GM21447 (cell line): ENCODE measurements at regions not wholly inside any gene's neighbourhood (a gene's known extent, or its start where the extent isn't known, plus 50 kb on each side); places are given as distances from the start of the nearest gene placed in this dataset.
"Not testable (repeated sequence)": the region's sequence is repeated elsewhere in the genome, so short reads cannot be mapped to it uniquely, and the experiment has no call there.

Source experiments
- ATAC-seq: cut with Tn5 transposase; IDR thresholded peaks from one replicate; pipeline ENCODE4 v1.9.1; 2021; ENCODE audit not compliant: unreplicated experiment

DNA sequence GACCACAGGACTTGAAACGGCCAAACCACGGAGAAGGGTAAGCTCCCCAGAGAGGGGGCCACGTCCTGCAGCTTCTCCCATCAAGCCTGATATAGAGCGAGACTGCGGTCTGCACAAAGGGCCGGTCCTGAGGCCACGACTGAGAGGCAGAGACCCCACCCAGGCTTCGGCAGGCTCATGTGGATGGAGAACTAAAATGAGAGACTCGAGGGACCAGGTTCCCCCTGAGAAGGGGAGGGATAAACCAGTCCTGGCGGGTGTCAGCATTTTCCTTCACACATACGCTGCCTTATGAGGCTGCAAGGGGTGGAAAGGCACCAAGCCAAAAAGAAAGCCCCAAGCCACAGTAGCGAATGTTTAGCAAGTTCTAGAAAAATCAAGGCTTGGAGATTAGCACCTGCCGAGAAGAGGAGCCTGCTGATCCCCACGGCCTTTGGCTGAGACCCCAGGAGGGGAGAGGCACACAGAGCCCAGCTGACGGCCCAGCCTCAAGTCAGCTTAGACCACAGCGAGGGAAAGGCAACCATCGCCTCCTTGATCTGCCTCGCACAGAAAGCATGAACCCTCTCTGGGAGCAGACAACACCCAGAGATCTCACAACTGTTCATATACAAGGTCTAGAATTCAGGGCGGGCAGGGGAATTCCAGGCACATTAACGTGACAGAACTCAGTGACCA, 92.6 kb upstream of the RNF32 start:
- ATAC-seq = no peak

DNA sequence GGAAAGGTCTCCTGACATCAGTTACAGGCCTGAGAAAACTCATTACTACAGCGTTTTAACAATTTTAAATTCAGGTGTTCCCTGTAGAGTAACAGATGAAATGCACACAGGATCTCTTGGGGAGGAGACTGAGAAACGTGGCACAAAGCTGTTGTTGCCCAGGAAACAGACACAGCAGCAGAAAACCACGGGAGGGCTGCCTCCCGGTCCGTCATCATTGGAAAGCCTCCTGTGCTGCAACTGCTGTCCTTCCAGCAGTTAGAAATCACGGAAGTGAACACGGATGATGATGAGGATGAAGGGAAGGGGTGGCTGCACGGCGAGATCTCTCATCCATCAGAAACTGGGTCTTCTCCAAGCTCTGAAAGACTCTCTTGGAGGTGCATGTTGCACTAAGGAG, 94.6 kb upstream of the RNF32 start:
- no peak for ATAC-seq

DNA sequence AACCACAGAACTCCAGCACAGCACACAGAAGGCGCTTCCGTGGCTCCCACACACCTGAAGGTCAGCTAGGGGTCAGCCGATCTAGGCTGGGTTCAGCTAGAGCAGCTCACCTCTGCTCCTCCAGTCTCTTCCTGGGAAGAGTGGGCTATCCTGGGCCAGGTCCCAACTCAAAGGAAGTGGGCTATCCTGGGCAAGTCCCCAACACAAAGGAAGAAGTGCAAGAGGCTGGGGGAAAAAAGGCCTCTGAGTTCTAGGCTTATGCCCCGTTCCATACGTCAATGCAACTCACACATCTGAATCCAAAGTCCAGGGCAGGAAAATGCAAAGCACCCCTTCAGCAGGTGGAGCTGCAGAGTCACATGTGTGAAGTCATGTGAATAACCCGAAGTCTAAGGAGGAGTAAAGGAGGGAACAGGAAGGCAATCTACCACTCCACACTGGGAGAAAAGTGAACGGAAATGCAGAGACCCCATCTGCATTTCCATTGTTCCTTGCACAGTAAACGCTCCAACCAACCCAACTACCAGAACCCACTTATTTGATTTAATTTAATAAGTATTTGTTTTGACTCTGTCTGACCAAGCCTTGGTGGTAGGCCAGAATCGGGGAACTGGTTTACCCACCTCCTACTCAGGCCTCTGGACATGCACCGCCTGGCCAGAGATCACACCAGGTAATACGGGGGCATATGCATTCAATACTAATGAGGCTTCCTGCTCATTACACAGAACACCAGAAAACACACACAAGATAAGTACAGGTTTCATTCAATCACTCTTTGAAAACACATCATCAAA, 95.5 kb upstream of the RNF32 start:
- ATAC-seq = no peak

DNA sequence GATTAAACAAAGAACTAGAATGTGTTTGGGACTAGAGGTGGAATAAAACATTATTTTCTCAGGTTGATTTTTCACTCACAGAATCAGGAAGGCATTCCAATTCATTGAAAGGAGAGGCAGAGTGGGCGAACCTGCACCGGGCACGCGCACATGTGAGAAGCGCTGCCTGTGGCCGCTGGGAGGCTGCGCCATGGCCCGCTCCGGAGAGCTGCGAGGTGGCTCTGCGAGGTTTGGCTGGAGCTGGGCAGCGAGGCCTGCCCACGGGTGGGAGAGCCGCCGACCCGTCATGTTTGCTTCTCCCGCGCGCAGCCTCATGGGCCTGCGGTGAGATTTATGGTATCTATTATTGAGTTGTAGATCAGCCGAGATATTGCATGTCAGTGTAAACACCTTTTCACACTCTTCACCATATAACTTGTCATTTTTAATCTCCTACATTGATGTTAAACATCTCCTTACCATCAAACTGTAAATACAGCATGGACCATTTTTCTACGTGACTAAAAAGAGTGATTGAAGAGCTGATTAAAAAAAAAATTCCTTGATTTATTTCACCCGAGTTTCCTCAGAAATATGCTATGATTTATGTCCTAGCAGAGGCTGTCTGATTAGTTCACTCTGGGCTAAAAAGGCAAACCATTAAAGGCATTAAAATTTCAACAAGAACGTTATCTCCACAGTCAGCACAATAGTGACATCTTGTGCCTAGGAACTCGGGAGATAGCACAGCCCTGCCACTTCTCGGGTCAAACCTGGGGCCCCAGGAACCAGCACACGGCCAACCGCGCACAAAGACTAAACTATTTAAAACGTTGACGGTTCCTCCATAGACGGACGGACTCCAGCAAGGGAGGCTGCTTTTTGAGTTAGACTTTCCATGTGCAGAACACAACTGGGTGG, 96.6 kb upstream of the RNF32 start:
- no peak for ATAC-seq

DNA sequence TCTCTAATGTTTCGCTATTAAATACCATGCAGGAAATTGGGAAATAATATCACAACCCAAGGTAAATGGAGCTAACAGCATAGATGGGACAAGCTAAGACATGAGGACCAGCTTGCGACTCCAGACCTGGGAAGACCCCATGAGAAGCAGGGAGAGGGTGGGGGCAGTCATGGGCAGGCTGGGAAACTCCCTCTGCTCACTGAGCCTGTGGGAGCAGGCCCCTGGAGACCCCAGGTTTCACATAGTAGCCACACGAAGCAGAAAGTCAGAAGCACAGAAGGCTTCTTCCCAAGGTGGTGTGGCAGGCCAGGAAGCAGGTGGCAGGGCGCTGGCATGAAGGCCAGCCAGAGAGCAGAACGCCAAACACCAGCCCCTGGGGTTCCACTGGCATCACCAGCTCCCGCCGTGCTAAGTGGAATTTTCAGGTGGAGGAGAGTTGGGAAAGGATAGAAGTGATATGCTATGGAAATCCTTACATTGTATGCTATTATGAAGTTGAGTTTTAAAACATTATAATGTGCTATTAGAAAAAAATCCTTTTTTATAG, 99.9 kb upstream of the RNF32 start:
- no peak for ATAC-seq

DNA sequence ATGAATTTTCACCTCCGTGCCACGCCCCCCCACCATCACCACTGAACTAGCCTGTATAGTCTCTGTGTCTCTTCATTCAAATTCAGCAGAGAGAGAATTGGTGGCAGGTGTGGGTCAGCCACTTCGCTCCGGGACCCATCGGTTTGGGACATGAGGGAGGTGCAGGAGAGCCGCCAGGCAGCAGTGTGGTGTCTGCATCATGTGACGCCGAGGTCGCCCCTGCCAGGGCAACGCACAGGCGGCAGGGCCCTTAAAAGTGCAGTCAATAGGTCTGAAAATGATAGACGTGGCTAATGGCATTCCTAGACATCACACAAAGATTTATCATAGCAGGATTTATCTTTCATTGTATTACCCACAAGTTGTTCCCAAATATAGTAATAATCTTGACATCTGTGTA, 100.6 kb upstream of the RNF32 start:
- ATAC-seq = no peak

DNA sequence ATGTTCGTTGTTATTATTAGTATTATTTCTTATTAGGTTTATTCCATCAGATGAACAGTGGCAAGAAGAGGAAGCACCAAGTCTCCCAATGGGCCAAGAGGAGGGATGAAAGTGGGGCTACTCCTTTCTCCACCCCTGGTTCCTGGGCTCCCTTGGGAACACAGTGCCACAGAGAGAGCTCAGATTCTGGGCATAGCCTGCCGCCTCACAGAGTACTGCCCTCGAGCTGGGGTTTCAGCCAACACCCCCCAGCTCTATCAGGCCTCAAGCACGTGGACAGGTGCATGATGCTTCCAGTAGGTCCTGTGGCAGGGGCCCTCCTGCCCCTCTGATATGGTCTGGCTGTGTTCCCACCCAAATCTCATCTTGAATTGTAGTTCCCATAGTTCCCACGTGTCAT, 103.6 kb upstream of the RNF32 start:
- ATAC-seq = no peak

DNA sequence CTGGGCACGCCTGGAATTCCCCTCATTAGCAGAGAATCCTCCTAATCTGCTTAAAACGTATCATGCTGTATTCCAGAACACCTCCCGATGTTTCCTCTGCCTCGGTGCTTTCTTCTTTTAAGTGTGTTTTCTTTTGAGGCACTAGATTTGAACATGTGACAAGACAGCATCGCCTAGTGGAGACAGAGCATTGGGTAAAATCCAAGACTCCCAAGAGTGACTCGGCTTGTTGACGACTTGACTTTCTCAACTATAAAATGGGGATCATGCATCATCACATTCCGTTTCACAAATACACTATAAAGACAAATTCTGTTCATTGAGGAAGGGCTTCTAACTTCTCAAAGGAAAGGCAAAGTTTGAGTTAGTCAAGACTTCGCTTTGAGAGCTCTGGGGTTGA, 105.6 kb upstream of the RNF32 start:
- ATAC-seq = no peak

DNA sequence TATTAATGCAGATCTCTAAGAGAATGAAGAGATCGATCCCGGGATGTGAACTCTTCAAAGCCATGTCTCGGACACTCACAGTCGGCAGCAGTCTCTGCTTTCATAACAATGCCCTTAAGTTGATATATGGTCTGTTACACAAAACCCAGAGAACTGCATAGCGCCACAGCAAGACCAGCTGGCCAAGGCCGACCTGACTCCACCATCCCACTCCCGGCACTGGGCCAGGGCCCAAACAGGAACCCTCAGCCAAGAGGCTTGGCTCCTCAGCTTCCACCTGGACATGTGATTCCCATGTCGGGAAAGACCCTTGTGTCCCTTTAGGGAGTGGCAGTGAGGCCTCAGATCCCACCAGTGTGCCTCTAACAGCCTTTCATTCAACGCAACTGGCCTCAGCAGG, 106.6 kb upstream of the RNF32 start:
- ATAC-seq = no peak

DNA sequence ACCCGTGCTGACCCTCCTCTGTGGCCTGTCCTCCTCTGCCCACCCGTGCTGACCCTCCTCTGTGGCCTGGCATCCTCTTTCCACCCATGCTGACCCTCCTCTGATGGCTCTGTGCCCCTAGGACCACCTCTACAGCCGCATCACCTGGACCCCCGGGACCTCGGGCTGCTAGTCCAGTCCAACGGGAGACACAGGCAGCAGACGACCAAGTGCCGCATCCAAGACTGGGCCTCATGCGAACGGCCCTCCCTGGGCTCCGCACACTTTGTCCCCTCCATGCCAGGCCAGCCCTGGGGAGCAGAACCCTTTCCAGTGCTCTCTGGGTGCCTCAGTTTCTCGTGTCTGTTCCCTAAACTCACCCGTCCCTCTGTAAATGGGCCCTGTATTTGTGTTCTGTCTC, 107.2 kb upstream of the RNF32 start:
- ATAC-seq = no peak

DNA sequence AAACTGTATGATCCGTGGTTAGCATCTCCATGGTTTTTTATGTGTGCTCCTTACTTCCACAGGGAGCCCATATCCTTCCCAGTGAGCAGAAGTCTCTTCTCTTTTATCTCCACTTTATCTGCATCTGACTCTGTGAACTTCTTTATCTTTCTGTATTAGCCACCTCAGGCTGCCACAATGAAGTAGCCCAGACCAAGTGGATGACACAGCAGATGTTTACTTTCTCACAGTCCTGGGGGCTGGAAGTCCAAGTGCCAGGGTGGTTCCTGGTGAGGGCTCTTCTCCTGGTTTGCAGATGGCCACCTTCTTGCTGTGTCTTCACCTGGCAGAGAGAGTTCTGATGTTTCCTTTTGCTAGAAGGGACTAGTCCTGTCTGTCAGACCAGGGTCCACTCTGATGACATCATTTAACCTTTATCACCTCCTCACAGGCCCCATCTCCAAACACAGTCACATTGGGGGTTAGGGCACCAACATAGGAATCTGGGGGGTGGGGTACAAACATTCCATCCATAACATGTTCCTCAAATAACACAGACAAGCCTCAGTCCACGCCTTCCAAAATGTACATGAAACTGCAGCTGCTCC, 108.5 kb upstream of the RNF32 start:
- ATAC-seq = no peak

DNA sequence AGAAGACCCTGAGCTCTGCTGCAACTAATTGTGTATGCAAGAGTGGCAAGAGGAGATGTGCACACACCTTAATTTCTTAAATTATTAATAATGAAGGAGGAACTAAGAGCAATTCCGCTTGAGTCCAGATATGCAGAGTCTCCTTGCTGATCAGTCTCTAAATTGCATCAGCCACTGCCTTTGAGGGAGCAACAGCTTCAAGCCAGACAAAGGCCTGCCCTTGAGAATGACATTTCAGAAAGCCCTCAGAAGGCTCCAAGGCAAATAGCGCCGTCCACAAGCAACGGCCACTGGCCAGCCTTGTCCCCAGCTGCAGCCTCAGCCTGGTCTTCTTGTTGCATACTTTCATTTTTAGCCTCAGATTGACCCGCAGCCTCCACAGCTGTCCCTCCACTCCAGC, 110.6 kb upstream of the RNF32 start:
- no peak for ATAC-seq

DNA sequence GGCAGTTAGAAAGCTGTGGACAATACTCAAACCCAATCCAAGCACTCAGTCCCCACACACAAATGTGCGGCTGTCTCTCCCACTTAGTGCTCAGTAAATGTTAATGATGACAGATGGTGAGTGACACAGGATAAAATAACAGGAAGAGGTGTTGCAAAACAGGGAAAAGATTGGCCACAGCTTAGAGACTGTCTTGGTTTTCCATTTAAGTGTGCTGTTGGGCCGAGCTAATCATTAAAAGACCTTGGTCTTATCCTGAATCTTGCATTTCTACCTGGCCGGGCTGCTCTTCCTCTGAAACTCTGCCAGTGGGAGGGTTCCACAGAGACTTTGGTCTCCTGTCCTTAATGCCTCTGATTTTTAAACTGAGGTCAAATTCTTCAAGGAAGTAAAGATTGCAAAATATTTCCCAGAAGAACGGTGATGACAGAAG, 113.1 kb upstream of the RNF32 start:
- no peak for ATAC-seq

DNA sequence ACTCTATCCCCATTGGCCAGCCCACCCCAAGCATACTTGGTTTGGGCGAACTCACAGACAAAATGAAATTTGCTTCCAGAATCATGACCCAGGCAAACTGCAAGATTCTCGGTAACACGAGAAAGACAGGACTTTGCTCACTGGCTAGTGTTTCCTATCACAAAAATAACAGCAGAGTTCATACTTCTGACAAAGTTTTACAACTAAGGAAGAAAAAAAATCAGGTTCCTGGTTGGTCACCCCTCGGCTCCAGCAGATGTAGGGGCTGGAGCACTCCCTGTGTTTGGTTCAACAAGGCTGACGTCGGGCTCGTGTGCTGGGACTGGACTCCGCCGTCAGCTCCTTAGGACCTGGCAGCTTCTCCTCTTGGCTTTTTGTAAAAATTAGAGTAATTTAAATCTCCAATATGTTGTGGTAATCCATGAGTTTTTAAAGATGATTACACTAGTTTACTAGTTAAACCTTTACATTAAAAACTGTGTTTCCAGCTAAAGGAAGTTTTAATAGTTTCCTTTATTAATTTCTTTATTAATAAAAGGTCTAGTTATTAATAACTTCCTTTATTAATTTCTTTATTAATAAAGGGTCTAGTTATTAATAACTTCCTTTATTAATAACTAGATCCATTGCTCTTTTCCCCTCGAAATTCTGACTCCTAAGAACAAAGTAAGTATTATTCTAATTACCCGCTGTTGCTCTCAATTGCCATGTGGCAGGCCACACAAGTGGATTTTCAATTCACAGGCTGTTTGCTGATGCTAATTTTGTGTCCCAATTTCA, 115.6 kb upstream of the RNF32 start:
- no peak for ATAC-seq

DNA sequence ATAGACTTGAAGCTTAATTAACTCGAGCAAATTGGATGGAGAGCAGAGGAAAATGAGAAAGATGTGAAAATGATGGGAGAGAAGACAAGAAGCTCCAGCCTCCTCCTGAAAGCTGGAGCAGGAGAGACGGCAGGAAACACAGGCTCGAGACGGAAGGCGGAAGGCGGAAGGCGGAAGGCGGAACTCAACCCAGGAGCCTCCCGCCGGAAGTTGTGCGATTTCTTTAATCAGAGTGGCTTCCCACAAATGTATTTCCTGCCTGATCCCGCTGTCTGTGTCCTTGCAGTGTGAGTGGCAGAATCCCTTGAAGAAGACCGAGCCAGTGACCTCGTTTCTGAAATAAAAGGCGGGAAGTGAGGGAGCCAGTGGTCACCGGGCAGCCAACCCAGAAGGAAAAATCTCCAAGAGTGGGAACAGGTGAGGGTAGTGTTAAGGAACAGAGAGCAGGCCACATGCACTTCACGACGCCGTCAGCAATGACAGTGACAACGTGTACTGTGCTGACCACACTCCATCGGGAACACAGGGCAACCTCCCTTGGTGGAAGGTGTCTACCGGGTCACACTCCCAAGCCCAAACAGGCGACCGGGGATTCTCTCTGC, 117.0 kb upstream of the RNF32 start:
- ATAC-seq = no peak

DNA sequence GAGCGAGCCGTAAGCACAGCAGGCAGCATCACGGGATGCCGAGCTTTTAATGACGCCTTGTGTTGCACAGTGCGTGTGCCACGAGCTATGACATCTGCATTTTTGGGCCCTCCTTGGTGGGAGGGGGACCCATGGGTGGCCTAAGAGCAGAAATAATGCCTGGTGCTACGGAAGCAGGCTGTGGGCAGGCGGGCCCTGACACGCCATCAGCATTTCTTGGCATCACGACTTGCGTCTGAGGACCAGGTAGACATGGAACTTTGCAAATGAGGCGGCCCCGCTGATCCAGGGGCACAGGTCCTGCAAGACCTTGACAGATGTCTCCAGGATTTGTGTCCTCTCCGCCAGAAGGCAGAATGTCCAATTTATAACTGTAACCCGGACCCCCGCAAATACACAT, 117.8 kb upstream of the RNF32 start:
- ATAC-seq = no peak

DNA sequence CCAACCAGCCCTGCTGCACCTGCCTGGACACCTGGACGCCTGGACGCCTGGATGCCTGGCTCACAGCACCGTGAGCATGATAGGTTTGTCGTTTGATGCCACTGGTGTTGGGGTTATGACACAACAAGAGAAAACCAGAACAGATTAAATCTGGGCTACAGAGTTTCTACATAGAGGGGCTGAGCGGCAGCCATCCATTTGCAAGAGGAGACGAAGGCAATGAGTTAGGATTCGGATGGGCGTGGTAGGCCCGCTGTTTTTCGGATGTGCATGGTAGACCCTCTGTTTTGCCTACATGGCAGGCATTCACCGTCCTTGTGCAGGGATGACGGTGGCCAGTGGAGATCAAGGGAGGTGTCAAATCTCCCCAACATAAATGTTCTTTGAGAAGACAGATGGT, 121.5 kb upstream of the RNF32 start:
- ATAC-seq = no peak

DNA sequence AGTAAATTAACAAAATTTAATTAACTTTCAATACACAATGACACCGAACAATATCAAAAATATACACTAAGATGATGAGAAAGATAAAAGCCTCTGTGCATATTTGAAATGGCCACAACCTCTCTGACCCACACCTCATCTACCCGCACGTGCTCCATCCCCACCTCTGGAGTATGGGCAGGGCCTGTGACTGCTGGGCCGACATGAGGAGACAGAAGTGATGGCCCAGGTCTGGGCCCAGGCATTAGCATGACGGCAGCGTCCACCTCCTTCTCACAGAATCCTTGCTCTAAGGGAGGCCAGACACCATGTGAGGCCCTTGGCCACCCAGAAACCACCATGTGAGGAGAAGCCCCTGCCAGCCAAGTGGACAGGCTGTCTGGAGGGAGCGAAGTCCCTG, 122.1 kb upstream of the RNF32 start:
- no peak for ATAC-seq

DNA sequence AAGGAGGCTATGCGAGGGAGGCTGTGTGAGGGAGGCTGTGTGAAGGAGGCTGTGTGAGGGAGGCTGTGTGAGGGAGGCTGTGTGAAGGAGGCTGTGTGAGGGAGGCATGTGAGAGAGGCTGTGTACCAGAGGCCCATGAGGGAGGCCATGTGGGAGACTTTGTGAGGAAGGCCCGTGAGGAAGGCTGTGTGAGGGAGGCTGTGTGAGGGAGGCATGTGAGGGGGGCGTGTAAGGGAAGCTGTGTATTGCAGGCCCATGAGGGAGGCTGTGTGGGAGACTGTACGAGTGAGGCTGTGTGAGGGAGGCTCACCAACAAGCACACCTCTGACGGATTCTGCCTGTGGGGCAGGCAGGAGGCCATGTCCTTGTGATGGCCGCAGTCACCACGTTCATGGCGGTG, 122.7 kb upstream of the RNF32 start:
- not testable (repeated sequence) for ATAC-seq
